Activated effector memory CD4-positive, alpha-beta T cell treated with anti-CD3 and anti-CD28 coated beads, Interleukin-2, amount 50 U/mL, for 16 hours (primary cell): ENCODE measurements at regions not wholly inside any gene's neighbourhood (a gene's known extent, or its start where the extent isn't known, plus 50 kb on each side); places are given as distances from the start of the nearest gene placed in this dataset.
"Not testable (repeated sequence)": the region's sequence is repeated elsewhere in the genome, so short reads cannot be mapped to it uniquely, and the experiment has no call there.

Source experiments
- DNase-seq: peaks from one replicate; pipeline ENCODE4 v3.0.0-alpha.2; 2020

DNA sequence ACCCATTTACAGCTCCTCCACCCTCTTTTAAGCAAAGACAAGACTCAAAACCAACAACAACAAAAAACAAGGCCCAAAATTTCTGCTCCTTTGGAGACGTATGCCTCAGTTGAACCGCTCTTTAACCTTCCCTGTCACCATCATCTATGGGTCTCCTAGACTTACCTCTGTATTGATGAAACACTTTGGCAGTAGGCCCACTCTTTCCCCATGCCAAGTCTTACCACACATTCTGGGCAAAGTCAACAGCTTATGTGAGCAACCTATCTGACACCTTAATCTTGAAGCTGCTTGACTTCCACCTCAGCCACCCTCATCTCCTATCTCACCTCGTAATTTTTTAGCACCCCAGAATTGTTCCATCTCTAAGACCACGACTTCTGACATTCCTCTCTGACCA lies 99.7 kb upstream of the CXorf66 start:
- no peak for DNase-seq

- DNase-seq: peak; percentile 76
Measured at GRCh38 chrX:140057001-140057411, 91.7 kb upstream of the CXorf66 start.

- DNase-seq: no peak
Measured at GRCh38 chrX:140053846-140054245, 88.5 kb upstream of the CXorf66 start.

DNA sequence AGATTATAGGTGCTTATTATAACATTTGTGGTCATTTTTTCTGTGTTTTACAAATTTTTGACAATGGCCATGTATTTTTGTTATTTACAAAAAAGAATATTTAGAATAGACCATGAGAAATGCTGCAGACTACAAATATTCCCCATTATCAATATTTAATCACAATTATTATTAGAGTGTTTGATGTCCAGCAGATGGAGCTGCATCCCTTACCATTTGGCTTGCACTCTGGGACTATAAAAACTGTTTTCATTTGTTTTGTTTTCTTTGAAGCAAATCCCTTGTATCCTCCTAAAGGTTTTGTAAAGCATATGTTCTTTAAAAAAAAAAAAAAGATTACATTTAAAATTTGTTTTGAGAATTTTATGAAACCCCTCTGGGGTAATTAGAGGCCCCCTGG lies 85.6 kb upstream of the CXorf66 start:
- no peak for DNase-seq

GRCh38 chrX:140040386-140040785 lies 75.1 kb upstream of the CXorf66 start:
- DNase-seq: no peak

DNA sequence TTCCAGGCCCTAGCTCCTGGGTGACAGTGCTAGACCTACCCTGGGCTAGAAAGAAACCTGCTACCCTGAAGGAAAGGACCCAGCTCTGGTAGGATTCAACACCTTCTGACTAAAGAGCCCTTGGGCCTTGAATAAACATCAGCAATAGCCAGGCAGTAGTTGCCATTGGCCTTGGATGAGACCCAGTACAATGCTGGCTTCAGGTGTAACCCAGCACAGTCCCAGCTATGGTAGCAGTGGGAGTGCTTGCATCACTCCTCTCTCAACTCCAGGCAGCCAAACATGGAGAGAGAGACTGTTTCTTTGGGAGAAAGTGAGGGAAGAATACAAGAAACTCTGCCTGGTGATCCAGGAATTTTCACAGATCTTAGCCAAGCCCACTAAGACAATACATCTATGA lies 73.5 kb upstream of the CXorf66 start:
- no peak for DNase-seq

DNA sequence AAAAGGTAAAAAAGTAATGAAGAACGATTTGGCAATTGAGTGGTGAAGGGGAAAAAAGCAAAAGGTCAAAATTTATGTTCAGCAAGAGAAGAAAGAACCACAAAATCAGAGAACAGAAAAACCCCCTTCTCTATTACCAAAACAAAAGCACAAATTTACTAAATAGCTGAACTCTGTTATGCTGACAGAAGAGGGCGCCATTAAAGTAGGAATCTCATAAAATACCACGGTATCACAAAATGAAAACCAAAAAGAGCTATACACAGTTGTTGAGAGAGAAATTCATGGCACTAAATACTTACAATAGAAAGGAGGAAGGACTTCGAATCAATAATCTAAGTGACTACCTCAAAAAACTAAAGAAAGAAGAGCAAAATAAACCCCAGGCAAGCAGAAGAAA lies 69.6 kb upstream of the CXorf66 start:
- DNase-seq: no peak

DNA sequence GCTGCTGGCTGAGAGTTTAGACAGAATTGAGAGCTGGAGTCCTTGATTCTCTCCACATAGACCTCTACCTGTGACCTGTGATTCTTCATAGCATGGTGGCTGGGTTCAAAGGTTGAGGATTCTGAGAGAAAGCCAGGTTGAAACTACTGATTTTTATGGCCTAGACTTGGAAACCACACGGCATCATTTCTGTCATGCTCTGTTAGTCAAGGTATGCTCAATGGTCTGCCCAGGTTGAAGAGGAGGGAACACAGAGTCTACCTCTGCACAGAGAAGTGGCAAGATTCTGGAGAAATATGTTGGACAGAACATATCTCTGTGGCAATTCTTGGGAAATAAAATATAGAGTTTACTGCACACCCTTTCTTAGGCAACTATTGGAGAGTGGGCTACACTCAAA lies 57.2 kb upstream of the CXorf66 start:
- no peak for DNase-seq

GRCh38 chrX:140019134-140019533 lies 53.8 kb upstream of the CXorf66 start:
- not testable (repeated sequence) for DNase-seq
